ENCODE measurements at regions not wholly inside any gene's neighbourhood (a gene's known extent, or its start where the extent isn't known, plus 50 kb on each side); places are given as distances from the start of the nearest gene placed in this dataset.
A peak's percentile ranks its signal among the peaks of the same experiment; 100 is the strongest.

GRCh38 chr1:209364716-209365115, 218.8 kb upstream of the CAMK1G start:
- no peak overlapping the region for H2BK5ac ChIP-seq (ENCODE audit: low read depth, low read length, poor library complexity, severe bottlenecking)
- no peak overlapping the region for H3K14ac ChIP-seq (ENCODE audit: low read length in 2 of 2)
- H3K18ac ChIP-seq (ENCODE audit: low read depth in 1 of 2, low read length in 2 of 2): no peak overlapping the region
- no peak overlapping the region for H2BK12ac ChIP-seq (ENCODE audit: low read length in 2 of 2)
- peaks cover 7% of the 10 kb centered on the region for H3K4me1 ChIP-seq (ENCODE audit: control insufficient read depth, insufficient read depth, low read depth, low read length)
- H3K79me1 ChIP-seq (replicated peaks; ENCODE audit: low read length, poor library complexity, severe bottlenecking): no peaks in the 10 kb centered on the region
- no peak overlapping the region for H3K4me2 ChIP-seq (ENCODE audit: low read length, poor library complexity, severe bottlenecking)
- H3K36me3 ChIP-seq (ENCODE audit: control insufficient read depth in 1 of 2, insufficient read depth in 2 of 2, low read depth in 1 of 2, low read length in 2 of 2): no peaks in the 10 kb centered on the region
- H2AFZ ChIP-seq (ENCODE audit: low read depth, low read length): no peak overlapping the region
- no peak overlapping the region for H3K23ac ChIP-seq (ENCODE audit: low read length in 2 of 2)
- no peak overlapping the region for H3K4me3 ChIP-seq (ENCODE audit: insufficient read depth in 1 of 2, low read depth in 1 of 2, low read length in 2 of 2)
- WGBS: 68% methylated on average over 3 of the region's 3 CpGs
- no peaks in the 10 kb centered on the region for H3K9me3 ChIP-seq (ENCODE audit: control insufficient read depth, low read length)
- DNase-seq: no peak
- H4K91ac ChIP-seq (ENCODE audit: low read length): no peak overlapping the region
- H3K4ac ChIP-seq (ENCODE audit: low read depth in 1 of 2, low read length in 2 of 2): no peak overlapping the region
- H3K9ac ChIP-seq (ENCODE audit: low read length): no peak overlapping the region
- no peak overlapping the region for H3K27ac ChIP-seq (ENCODE audit: low read length, poor library complexity, severe bottlenecking)
- H2BK15ac ChIP-seq (ENCODE audit: low read depth, poor library complexity, severe bottlenecking): no peak overlapping the region
- H2AK5ac ChIP-seq (ENCODE audit: low read length, severe bottlenecking): no peak overlapping the region
- no peak overlapping the region for H2BK120ac ChIP-seq (ENCODE audit: low read depth, low read length)
- H3K27me3 ChIP-seq (ENCODE audit: control insufficient read depth in 1 of 2, insufficient read depth in 1 of 2, low read length in 2 of 2): no peaks in the 10 kb centered on the region
- H4K8ac ChIP-seq (ENCODE audit: low read length): no peak overlapping the region

GRCh38 chr1:209367061-209367772, 216.3 kb upstream of the CAMK1G start:
- no peak overlapping the region for H3K4me3 ChIP-seq (ENCODE audit: insufficient read depth in 1 of 2, low read depth in 1 of 2, low read length in 2 of 2)
- H2AFZ ChIP-seq (ENCODE audit: low read depth, low read length): no peak overlapping the region
- no peak overlapping the region for H3K14ac ChIP-seq (ENCODE audit: low read length in 2 of 2)
- no peak overlapping the region for H3K23ac ChIP-seq (ENCODE audit: low read length in 2 of 2)
- peak overlapping the region; percentile 9 for H2BK5ac ChIP-seq (ENCODE audit: low read depth, low read length, poor library complexity, severe bottlenecking)
- H4K91ac ChIP-seq (ENCODE audit: low read length): no peak overlapping the region
- no peaks in the 10 kb centered on the region for H3K36me3 ChIP-seq (ENCODE audit: control insufficient read depth in 1 of 2, insufficient read depth in 2 of 2, low read depth in 1 of 2, low read length in 2 of 2)
- DNase-seq: no peak
- H3K9ac ChIP-seq (ENCODE audit: low read length): no peak overlapping the region
- no peak overlapping the region for H3K18ac ChIP-seq (ENCODE audit: low read depth in 1 of 2, low read length in 2 of 2)
- no peaks in the 10 kb centered on the region for H3K27me3 ChIP-seq (ENCODE audit: control insufficient read depth in 1 of 2, insufficient read depth in 1 of 2, low read length in 2 of 2)
- H3K4me2 ChIP-seq (ENCODE audit: low read length, poor library complexity, severe bottlenecking): peak overlapping the region; percentile 13
- no peaks in the 10 kb centered on the region for H3K79me1 ChIP-seq (replicated peaks; ENCODE audit: low read length, poor library complexity, severe bottlenecking)
- H2BK12ac ChIP-seq (ENCODE audit: low read length in 2 of 2): no peak overlapping the region
- no peak overlapping the region for H3K4ac ChIP-seq (ENCODE audit: low read depth in 1 of 2, low read length in 2 of 2)
- peak overlapping the region; percentile 82 for H3K27ac ChIP-seq (ENCODE audit: low read length, poor library complexity, severe bottlenecking)
- no peaks in the 10 kb centered on the region for H3K9me3 ChIP-seq (ENCODE audit: control insufficient read depth, low read length)
- 91% methylated on average over 6 of the region's 7 CpGs for WGBS
- H2BK120ac ChIP-seq (ENCODE audit: low read depth, low read length): no peak overlapping the region
- no peak overlapping the region for H2BK15ac ChIP-seq (ENCODE audit: low read depth, poor library complexity, severe bottlenecking)
- H2AK5ac ChIP-seq (ENCODE audit: low read length, severe bottlenecking): no peak overlapping the region
- H4K8ac ChIP-seq (ENCODE audit: low read length): no peak overlapping the region
- peaks cover 7% of the 10 kb centered on the region for H3K4me1 ChIP-seq (ENCODE audit: control insufficient read depth, insufficient read depth, low read depth, low read length)

DNA sequence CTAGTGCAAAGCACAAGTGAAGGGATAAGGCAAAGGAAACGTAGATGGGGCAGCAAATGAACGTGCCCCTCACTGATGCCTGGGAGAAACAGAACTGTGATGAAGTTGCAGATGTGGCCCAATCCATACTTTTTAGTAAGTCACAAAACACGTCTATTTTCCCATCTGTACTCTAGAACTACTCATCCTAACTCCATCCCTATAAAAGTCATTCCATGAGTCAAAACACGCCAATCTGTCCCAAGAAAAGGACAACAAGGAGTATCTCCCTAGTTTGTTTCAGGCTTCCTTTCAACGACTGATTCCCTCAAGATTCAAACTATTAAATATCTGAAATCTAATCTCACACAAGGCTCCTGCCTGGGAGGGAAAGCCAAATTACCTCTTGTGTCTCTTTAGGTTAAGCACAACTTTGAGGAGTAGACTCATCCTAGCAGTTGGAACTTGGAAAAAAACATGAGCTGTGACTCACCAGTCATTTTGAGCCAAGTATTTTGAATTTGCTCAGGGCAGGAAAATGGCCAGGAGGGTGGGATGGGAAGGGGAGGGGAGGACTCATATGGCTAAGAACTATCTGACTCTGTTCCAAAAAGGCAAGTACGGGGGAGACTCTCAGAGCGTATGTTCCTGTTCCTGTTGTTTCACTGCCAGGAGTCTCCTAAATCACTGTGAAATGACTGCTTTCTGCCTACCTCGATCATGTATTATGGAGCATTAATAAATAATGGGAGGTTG, 214.5 kb upstream of the CAMK1G start:
- WGBS: 88% methylated on average over 8 of the region's 8 CpGs
- no peak overlapping the region for H2AFZ ChIP-seq (ENCODE audit: low read depth, low read length)

GRCh38 chr1:209370241-209370995, 213.1 kb upstream of the CAMK1G start:
- Histone ChIP-seq H2BK5ac (ENCODE audit: low read depth, low read length, poor library complexity, severe bottlenecking) (no peak overlapping the region), H3K23ac (ENCODE audit: low read length in 2 of 2) (no peak overlapping the region), H3K4me2 (ENCODE audit: low read length, poor library complexity, severe bottlenecking) (no peak overlapping the region), H3K27ac (ENCODE audit: low read length, poor library complexity, severe bottlenecking) (no peak overlapping the region), H3K18ac (ENCODE audit: low read depth in 1 of 2, low read length in 2 of 2) (peak overlapping the region in 1 of 2 experiments; percentile 15), H4K91ac (ENCODE audit: low read length) (no peak overlapping the region), H3K4me3 (ENCODE audit: insufficient read depth in 1 of 2, low read depth in 1 of 2, low read length in 2 of 2) (no peak overlapping the region), H2AK5ac (ENCODE audit: low read length, severe bottlenecking) (peak overlapping the region; percentile 16), H3K14ac (ENCODE audit: low read length in 2 of 2) (no peak overlapping the region), H3K4ac (ENCODE audit: low read depth in 1 of 2, low read length in 2 of 2) (no peak overlapping the region), H2BK12ac (ENCODE audit: low read length in 2 of 2) (no peak overlapping the region), H2BK120ac (ENCODE audit: low read depth, low read length) (no peak overlapping the region), H3K36me3 (ENCODE audit: control insufficient read depth in 1 of 2, insufficient read depth in 2 of 2, low read depth in 1 of 2, low read length in 2 of 2) (no peaks in the 10 kb centered on the region), H3K27me3 (ENCODE audit: control insufficient read depth in 1 of 2, insufficient read depth in 1 of 2, low read length in 2 of 2) (no peaks in the 10 kb centered on the region), H3K9me3 (ENCODE audit: control insufficient read depth, low read length) (no peaks in the 10 kb centered on the region), H2AFZ (ENCODE audit: low read depth, low read length) (no peak overlapping the region), H3K4me1 (ENCODE audit: control insufficient read depth, insufficient read depth, low read depth, low read length) (peaks cover 9% of the 10 kb centered on the region), H3K9ac (ENCODE audit: low read length) (no peak overlapping the region), H4K8ac (ENCODE audit: low read length) (no peak overlapping the region), H3K79me1 (replicated peaks; ENCODE audit: low read length, poor library complexity, severe bottlenecking) (no peaks in the 10 kb centered on the region), H2BK15ac (ENCODE audit: low read depth, poor library complexity, severe bottlenecking) (no peak overlapping the region)
- WGBS: 93% methylated on average over 6 of the region's 6 CpGs
- no peak for DNase-seq

More for the DNA sequence above, 214.5 kb upstream of the CAMK1G start:
- Histone ChIP-seq H3K4me3 (ENCODE audit: insufficient read depth in 1 of 2, low read depth in 1 of 2, low read length in 2 of 2) (peak overlapping the region in 1 of 2 experiments; percentile 47), H3K4me1 (ENCODE audit: control insufficient read depth, insufficient read depth, low read depth, low read length) (peaks cover 7% of the 10 kb centered on the region), H3K4me2 (ENCODE audit: low read length, poor library complexity, severe bottlenecking) (no peak overlapping the region), H3K4ac (ENCODE audit: low read depth in 1 of 2, low read length in 2 of 2) (no peak overlapping the region), H3K79me1 (replicated peaks; ENCODE audit: low read length, poor library complexity, severe bottlenecking) (no peaks in the 10 kb centered on the region), H3K36me3 (ENCODE audit: control insufficient read depth in 1 of 2, insufficient read depth in 2 of 2, low read depth in 1 of 2, low read length in 2 of 2) (no peaks in the 10 kb centered on the region), H2BK15ac (ENCODE audit: low read depth, poor library complexity, severe bottlenecking) (no peak overlapping the region), H3K9ac (ENCODE audit: low read length) (peak overlapping the region; percentile 6), H3K23ac (ENCODE audit: low read length in 2 of 2) (no peak overlapping the region), H3K18ac (ENCODE audit: low read depth in 1 of 2, low read length in 2 of 2) (no peak overlapping the region), H3K14ac (ENCODE audit: low read length in 2 of 2) (no peak overlapping the region), H3K9me3 (ENCODE audit: control insufficient read depth, low read length) (no peaks in the 10 kb centered on the region), H2BK12ac (ENCODE audit: low read length in 2 of 2) (no peak overlapping the region), H2BK5ac (ENCODE audit: low read depth, low read length, poor library complexity, severe bottlenecking) (no peak overlapping the region), H3K27ac (ENCODE audit: low read length, poor library complexity, severe bottlenecking) (no peak overlapping the region), H2AK5ac (ENCODE audit: low read length, severe bottlenecking) (no peak overlapping the region), H3K27me3 (ENCODE audit: control insufficient read depth in 1 of 2, insufficient read depth in 1 of 2, low read length in 2 of 2) (no peaks in the 10 kb centered on the region), H4K8ac (ENCODE audit: low read length) (no peak overlapping the region), H4K91ac (ENCODE audit: low read length) (no peak overlapping the region), H2BK120ac (ENCODE audit: low read depth, low read length) (no peak overlapping the region)
- no peak for DNase-seq

Data from mesenchymal stem cell (in vitro differentiated cells and primary cell).